ENCODE measurements at regions not wholly inside any gene's neighbourhood (a gene's known extent, or its start where the extent isn't known, plus 50 kb on each side); places are given as distances from the start of the nearest gene placed in this dataset.

DNA sequence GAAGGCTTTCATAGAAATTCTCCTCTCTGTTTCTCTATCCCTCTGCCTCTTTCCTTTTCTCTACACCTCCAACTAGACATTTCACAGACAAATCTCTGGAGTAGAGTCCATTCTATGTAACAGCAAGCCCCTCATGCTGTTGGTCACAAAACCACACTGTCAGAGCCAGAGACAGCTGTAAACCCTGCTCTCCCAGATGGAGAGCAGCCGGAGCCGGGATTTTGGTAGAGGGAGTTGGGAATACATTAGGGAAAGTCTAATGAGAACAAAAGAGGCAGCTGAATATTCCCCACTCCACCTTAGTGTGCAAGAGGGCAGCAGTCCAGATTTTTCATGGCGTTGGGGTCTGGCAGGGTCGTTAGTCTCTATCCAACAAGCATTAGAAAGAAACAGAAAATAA lies 68.3 kb upstream of the EDN1 start:
- H3K4me1 ChIP-seq = no peaks in the 10 kb centered on the region
- intact Hi-C loops (cut with DNase I) = no loop called here
- H3K27ac ChIP-seq = no peak overlapping the region
- no peaks in the 10 kb centered on the region for H3K9me3 ChIP-seq
- no peaks in the 10 kb centered on the region for H3K36me3 ChIP-seq
- no peak overlapping the region for H3K4me3 ChIP-seq
- H3K27me3 ChIP-seq = no peaks in the 10 kb centered on the region
- DNase-seq (ENCODE audit: low spot score in 2 of 2) = no peak
- no peak for TF ChIP-seq CTCF (IDR thresholded peaks at IDR 0.05)

- Histone ChIP-seq H3K27me3 (no peaks in the 10 kb centered on the region), H3K4me1 (no peaks in the 10 kb centered on the region), H3K27ac (no peak overlapping the region), H3K9me3 (no peaks in the 10 kb centered on the region), H3K4me3 (no peak overlapping the region), H3K36me3 (no peaks in the 10 kb centered on the region)
- no peak for TF ChIP-seq CTCF (IDR thresholded peaks at IDR 0.05)
- intact Hi-C loops (cut with DNase I) = no loop called here
- no peak for DNase-seq (ENCODE audit: low spot score in 2 of 2)
Measured at GRCh38 chr6:12222405-12223366, 67.5 kb upstream of the EDN1 start.

- no peaks in the 10 kb centered on the region for H3K4me1 ChIP-seq
- no peak for DNase-seq (ENCODE audit: low spot score in 2 of 2)
- H3K4me3 ChIP-seq = no peak overlapping the region
- intact Hi-C loops (cut with DNase I) = no loop called here
- no peaks in the 10 kb centered on the region for H3K36me3 ChIP-seq
- no peaks in the 10 kb centered on the region for H3K27me3 ChIP-seq
- no peak overlapping the region for H3K27ac ChIP-seq
- H3K9me3 ChIP-seq = no peaks in the 10 kb centered on the region
- TF ChIP-seq CTCF (IDR thresholded peaks at IDR 0.05) = no peak
Measured at GRCh38 chr6:12223383-12223782, 66.8 kb upstream of the EDN1 start.

DNA sequence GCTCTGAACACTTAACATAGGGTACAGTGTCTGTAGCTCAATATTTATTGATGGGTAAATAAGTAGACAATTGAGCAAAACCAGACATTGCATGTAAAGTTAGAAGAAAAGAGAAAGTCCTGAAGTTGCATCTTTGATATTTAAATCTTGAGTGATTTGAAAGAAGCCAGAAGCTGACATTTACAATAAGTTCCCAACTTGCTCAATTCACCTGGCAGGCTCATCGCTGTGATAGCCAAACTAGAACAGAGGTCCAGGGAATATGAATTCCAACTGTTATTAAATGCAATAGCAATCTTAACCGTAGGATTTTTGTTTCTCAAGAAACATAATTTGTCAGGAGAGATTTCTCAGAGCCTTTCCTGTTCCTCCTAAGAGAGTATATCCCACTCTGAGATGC lies 65.9 kb upstream of the EDN1 start:
- H3K4me3 ChIP-seq = no peak overlapping the region
- no peaks in the 10 kb centered on the region for H3K36me3 ChIP-seq
- no peak overlapping the region for H3K27ac ChIP-seq
- intact Hi-C loops (cut with DNase I) = no loop called here
- no peaks in the 10 kb centered on the region for H3K27me3 ChIP-seq
- DNase-seq (ENCODE audit: low spot score in 2 of 2) = no peak
- H3K4me1 ChIP-seq = no peaks in the 10 kb centered on the region
- TF ChIP-seq CTCF (IDR thresholded peaks at IDR 0.05) = no peak
- no peaks in the 10 kb centered on the region for H3K9me3 ChIP-seq

DNA sequence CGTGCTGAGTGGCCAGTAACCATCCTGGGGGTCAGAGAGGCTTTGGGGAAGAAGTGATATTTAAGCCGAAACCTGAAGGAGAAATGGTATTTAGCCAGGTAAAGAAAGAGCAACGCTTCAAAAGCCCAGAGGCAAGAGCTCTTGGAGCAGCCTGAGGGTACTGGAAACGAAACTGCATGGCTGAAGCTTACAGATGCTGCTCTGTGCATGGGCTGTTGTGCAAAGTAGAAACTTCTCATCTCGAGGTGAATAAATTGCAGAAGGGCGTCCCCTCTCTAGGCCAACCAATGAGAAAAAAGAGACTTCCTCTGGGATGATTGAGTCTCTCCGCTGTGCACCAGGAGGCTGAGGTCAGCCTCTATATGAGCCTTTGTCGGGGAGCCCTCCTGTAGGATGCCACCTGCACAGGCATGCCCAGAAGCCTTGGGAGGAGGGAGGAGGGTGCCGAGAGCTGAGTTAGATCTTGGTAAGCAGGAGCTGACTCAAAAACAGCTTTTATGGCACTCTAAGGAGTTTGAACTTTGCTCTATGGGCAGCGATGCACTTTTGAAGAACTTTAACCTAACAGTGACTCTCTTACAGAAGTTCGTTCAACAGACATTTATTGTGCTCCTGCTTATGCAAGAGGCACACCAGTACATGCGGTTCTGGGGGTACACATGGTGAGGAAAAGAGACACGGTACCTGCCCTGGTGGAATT lies 61.6 kb upstream of the EDN1 start:
- H3K27me3 ChIP-seq = no peaks in the 10 kb centered on the region
- no peak overlapping the region for H3K4me3 ChIP-seq
- H3K36me3 ChIP-seq = no peaks in the 10 kb centered on the region
- H3K9me3 ChIP-seq = no peaks in the 10 kb centered on the region
- TF ChIP-seq CTCF (IDR thresholded peaks at IDR 0.05) = no peak
- intact Hi-C loops (cut with DNase I) = no loop called here
- no peak for DNase-seq (ENCODE audit: low spot score in 2 of 2)
- peaks cover 0 to 2% of the 10 kb centered on the region in 2 donors for H3K4me1 ChIP-seq
- no peak overlapping the region for H3K27ac ChIP-seq
